ENCODE measurements at regions not wholly inside any gene's neighbourhood (a gene's known extent, or its start where the extent isn't known, plus 50 kb on each side); places are given as distances from the start of the nearest gene placed in this dataset.

GRCh38 chr10:61342858-61343572 lies 110.2 kb downstream of the TMEM26 start:
- H3K4me3 ChIP-seq (ENCODE audit: low read length), result no peak overlapping the region
- no peak for TF ChIP-seq CTCF (conservative IDR thresholded peaks at IDR 0.05; ENCODE audit: low read length)
- DNase-seq (ENCODE audit: low read depth), result no peak

GRCh38 chr10:61341008-61341407 lies 112.2 kb downstream of the TMEM26 start:
- no peak overlapping the region for H3K4me3 ChIP-seq (ENCODE audit: low read length)
- no peak for DNase-seq (ENCODE audit: low read depth)
- no peak for TF ChIP-seq CTCF (conservative IDR thresholded peaks at IDR 0.05; ENCODE audit: low read length)

- TF ChIP-seq CTCF (conservative IDR thresholded peaks at IDR 0.05; ENCODE audit: low read length), result no peak
- H3K4me3 ChIP-seq (ENCODE audit: low read length), result no peak overlapping the region
- no peak for DNase-seq (ENCODE audit: low read depth)
Observed at GRCh38 chr10:61338146-61338545, 115.0 kb downstream of the TMEM26 start.

GRCh38 chr10:61337741-61338140 lies 115.4 kb downstream of the TMEM26 start:
- no peak for DNase-seq (ENCODE audit: low read depth)
- H3K4me3 ChIP-seq (ENCODE audit: low read length), result no peak overlapping the region
- TF ChIP-seq CTCF (conservative IDR thresholded peaks at IDR 0.05; ENCODE audit: low read length), result no peak

- no peak overlapping the region for H3K4me3 ChIP-seq (ENCODE audit: low read length)
- DNase-seq (ENCODE audit: low read depth), result no peak
- TF ChIP-seq CTCF (conservative IDR thresholded peaks at IDR 0.05; ENCODE audit: low read length), result no peak
Observed at GRCh38 chr10:61336831-61337230, 116.3 kb downstream of the TMEM26 start.

GRCh38 chr10:61335359-61335758 lies 117.8 kb downstream of the TMEM26 start:
- DNase-seq (ENCODE audit: low read depth), result no peak
- H3K4me3 ChIP-seq (ENCODE audit: low read length), result no peak overlapping the region
- TF ChIP-seq CTCF (conservative IDR thresholded peaks at IDR 0.05; ENCODE audit: low read length), result no peak

- DNase-seq (ENCODE audit: low read depth), result no peak
- H3K4me3 ChIP-seq (ENCODE audit: low read length), result no peak overlapping the region
- no peak for TF ChIP-seq CTCF (conservative IDR thresholded peaks at IDR 0.05; ENCODE audit: low read length)
Observed at GRCh38 chr10:61332581-61332980, 120.6 kb downstream of the TMEM26 start.

Measured in AG10803 (cell line).